ENCODE measurements at regions not wholly inside any gene's neighbourhood (a gene's known extent, or its start where the extent isn't known, plus 50 kb on each side); places are given as distances from the start of the nearest gene placed in this dataset.

GRCh38 chr2:137770166-137770565 lies 194.1 kb upstream of the HNMT start:
- Histone ChIP-seq H3K4me3 (ENCODE audit: insufficient read depth, low read depth, low read length) (no peak overlapping the region), H3K9me1 (ENCODE audit: insufficient read depth, low read length) (no peaks in the 10 kb centered on the region), H3K9me3 (ENCODE audit: control insufficient read depth, insufficient read depth, low read length) (peaks cover 8% of the 10 kb centered on the region), H2AK9ac (replicated peaks; ENCODE audit: low read depth, low read length, poor library complexity) (no peak overlapping the region), H3K18ac (ENCODE audit: low read depth, low read length) (no peak overlapping the region), H3K56ac (ENCODE audit: extremely low read depth, insufficient read depth, low read length) (no peak overlapping the region), H3K27me3 (ENCODE audit: control insufficient read depth, insufficient read depth, low read length) (no peaks in the 10 kb centered on the region), H3K4me1 (ENCODE audit: control insufficient read depth, insufficient read depth, low read length) (no peaks in the 10 kb centered on the region), H2AFZ (replicated peaks; ENCODE audit: low read length, poor library complexity) (no peak overlapping the region), H2BK120ac (ENCODE audit: low read depth, low read length) (no peak overlapping the region), H2BK15ac (ENCODE audit: low read depth, low read length) (no peak overlapping the region), H3K23ac (ENCODE audit: low read depth, low read length) (no peak overlapping the region), H2BK5ac (ENCODE audit: low read depth, low read length, poor library complexity, severe bottlenecking) (no peak overlapping the region), H3K14ac (replicated peaks; ENCODE audit: low read depth, low read length) (no peak overlapping the region), H2AK5ac (ENCODE audit: low read depth, low read length) (no peak overlapping the region), H4K8ac (ENCODE audit: low read depth in 2 of 2, low read length in 2 of 2) (no peak overlapping the region), H3K36me3 (ENCODE audit: control insufficient read depth, insufficient read depth, low read length) (no peaks in the 10 kb centered on the region), H4K20me1 (ENCODE audit: insufficient read depth, low read length) (no peaks in the 10 kb centered on the region), H2BK20ac (ENCODE audit: low read depth, low read length) (no peak overlapping the region), H3K9ac (ENCODE audit: low read depth, low read length) (no peak overlapping the region), H3K4me2 (ENCODE audit: low read depth, low read length) (no peak overlapping the region), H4K5ac (ENCODE audit: low read depth, low read length) (no peak overlapping the region), H3K79me1 (ENCODE audit: low read depth in 1 of 2, low read length in 2 of 2) (no peaks in the 10 kb centered on the region), H3K27ac (ENCODE audit: insufficient read depth, low read length) (no peak overlapping the region), H3K4ac (ENCODE audit: low read depth, low read length) (no peak overlapping the region), H4K91ac (ENCODE audit: insufficient read depth, low read depth, low read length) (no peak overlapping the region)
- no peak for DNase-seq
- ChIA-PET POLR2A (ENCODE audit: unreplicated experiment) (no interaction called here), CTCF (no interaction called here)
- no CpG with 5 or more reads among the region's 1 CpG for WGBS, 2 experiments (ENCODE audit: extremely low coverage in 2 of 2, insufficient read length in 1 of 2)
- TF ChIP-seq MXI1 (IDR thresholded peaks at IDR 0.05; ENCODE audit: borderline replicate concordance, low read depth, low read length) (no peak), ELK1 (IDR thresholded peaks at IDR 0.05; ENCODE audit: borderline replicate concordance, low read depth, low read length) (no peak), USF2 (IDR thresholded peaks at IDR 0.05; ENCODE audit: low read depth, low read length) (no peak), NFE2L2 (IDR thresholded peaks at IDR 0.05; ENCODE audit: low read depth, low read length) (no peak), FOS (IDR thresholded peaks at IDR 0.05; ENCODE audit: low read depth, low read length) (no peak), BHLHE40 (IDR thresholded peaks at IDR 0.05; ENCODE audit: low read depth, low read length) (no peak)
- no TSS peak for BruUV-seq (replicated peaks)
- dilution Hi-C loops (cut with HindIII; ENCODE audit: low sequenced_read_pairs, unreplicated experiment) (no loop called here), intact Hi-C loops (cut with micrococcal nuclease) (no loop called here), in situ Hi-C loops (cut with MboI; ENCODE audit: low sequenced_read_pairs) (no loop called here)
- ATAC-seq (ENCODE audit: low read depth): no peak

Data from IMR-90 (cell line).